ENCODE measurements at regions not wholly inside any gene's neighbourhood (a gene's known extent, or its start where the extent isn't known, plus 50 kb on each side); places are given as distances from the start of the nearest gene placed in this dataset.

- DNase-seq: no peak
These were observed 214.6 kb downstream of the TSN start for GRCh38 chr2:121969766-121970639.

GRCh38 chr2:121972203-121972602 lies 216.8 kb downstream of the TSN start:
- no peak for DNase-seq

DNA sequence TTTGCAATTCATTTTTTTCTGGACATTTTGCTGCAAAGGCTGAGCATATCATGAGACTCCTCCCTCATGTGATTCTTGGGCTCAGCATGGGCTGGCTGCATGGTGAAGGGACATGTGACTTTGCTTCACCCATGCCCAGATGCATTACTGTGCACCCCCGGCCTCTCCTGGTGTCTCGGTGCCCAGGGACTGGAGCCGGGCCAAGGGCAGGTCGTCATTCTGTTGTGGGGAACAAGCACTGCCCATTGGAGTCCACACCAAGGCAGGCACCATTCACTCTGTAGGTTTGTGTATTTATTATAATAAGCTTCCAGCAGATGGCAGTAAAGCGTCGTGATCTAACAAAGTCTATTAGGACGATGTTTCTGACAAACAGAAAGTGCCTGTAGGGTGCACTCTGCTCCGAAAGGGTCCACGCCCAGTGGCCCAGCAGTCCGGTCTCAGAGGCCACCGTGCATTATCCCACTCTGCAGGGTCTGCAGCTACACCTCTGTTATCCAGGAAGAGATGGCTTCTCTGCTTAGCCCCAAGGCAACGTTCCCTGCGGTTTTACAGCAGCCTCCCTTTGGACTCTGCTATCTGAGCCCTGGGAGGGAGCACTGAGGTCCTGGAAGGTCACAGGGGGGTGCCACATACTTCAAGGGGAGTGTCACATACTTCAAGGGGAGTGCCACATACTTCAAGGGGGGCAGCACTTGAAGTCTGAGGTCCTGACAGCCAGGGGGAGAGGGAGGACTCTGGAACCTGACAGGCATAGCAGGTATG lies 219.6 kb downstream of the TSN start:
- DNase-seq: peak; percentile 46

GRCh38 chr2:121976926-121977325 lies 221.5 kb downstream of the TSN start:
- no peak for DNase-seq

DNA sequence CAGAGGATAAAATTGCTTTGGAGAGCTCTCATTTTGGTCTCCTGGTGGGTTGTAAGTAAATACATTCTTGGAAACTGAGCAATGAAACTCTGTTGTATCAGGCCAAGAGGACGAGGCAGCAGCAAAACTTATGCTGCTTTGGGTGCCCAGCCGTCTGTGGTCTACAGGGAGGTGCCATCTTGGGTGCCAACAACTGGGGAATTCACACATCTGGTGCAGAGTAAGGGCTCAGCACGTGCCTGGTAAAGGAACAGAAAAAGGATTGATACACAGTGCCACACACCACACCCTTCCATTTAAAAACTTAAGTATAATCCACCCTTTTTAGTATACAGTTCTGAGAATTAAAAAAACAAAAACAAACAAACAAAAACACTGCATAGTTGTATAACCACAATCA lies 221.9 kb downstream of the TSN start:
- no peak for DNase-seq

DNA sequence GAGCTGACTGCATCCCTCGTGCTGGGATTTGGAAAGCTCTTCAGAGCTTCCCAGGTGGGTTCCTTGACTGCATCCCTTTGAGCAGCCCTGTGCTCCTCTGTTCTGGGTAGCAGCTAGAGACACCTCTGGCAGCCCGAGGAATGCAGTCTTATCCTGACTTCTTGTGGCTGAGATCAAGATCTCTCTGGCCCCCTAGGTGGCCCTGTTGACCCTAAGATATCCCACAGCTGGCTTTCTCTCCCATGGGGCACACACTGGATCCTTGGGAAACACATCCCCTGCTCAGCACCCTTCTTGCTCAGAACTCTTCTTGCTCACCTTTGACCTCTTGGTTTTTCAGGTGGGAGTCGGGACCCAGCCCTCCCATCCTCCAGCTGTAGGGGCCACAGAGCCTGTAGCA lies 237.2 kb downstream of the TSN start:
- no peak for DNase-seq

- no peak for DNase-seq
These were observed 238.2 kb downstream of the TSN start for GRCh38 chr2:121993682-121994081.

- DNase-seq: no peak
These were observed 239.1 kb downstream of the TSN start for GRCh38 chr2:121994238-121995206.

DNA sequence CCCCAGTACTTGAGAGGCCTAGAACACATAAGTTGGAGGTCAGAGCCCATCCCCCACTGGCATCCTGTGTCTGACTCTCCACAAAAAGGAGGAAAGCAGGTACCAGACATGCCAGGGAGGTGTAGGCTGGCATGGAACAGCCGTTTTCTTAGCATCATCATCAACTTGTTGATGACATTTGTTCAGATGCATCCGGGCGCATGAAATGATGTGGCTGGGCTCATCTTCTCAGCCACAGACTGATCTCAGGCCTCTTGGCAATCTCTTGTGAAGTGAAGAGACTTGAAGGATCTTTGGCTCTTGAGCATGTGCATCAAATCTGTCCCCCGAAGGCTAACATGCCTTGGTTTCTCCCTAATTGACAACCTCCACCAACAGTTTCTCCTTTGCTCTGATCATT lies 243.3 kb downstream of the TSN start:
- DNase-seq: no peak

- DNase-seq: no peak
These were observed 243.8 kb downstream of the TSN start for GRCh38 chr2:121999264-121999663.

GRCh38 chr2:122000556-122001340 lies 245.3 kb downstream of the TSN start:
- no peak for DNase-seq

- DNase-seq: no peak
These were observed 246.0 kb downstream of the TSN start for GRCh38 chr2:122001441-122001874.

- no peak for DNase-seq
These were observed 247.9 kb downstream of the TSN start for GRCh38 chr2:122003196-122003940.

GRCh38 chr2:122007126-122007525 lies 251.7 kb downstream of the TSN start:
- DNase-seq: no peak

DNA sequence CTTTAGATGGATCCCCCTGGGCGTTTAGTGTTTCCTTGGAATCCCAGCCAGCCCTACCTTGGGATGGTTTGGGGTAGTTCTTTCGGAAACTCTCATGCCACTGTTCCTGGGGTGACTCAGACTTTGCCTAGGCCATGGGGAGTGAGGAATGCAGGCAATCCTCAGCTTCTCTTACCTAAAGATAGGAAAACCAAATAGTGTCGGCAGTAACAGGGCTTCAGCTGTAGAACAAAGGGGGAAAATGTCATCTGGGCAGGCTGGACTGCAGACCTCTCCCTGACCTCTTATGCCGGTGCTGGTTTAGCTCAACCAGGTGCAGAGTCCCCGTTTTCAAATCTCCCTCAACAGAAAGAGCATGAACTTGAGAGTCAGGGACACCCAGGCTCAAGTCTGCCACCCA lies 252.1 kb downstream of the TSN start:
- no peak for DNase-seq

DNA sequence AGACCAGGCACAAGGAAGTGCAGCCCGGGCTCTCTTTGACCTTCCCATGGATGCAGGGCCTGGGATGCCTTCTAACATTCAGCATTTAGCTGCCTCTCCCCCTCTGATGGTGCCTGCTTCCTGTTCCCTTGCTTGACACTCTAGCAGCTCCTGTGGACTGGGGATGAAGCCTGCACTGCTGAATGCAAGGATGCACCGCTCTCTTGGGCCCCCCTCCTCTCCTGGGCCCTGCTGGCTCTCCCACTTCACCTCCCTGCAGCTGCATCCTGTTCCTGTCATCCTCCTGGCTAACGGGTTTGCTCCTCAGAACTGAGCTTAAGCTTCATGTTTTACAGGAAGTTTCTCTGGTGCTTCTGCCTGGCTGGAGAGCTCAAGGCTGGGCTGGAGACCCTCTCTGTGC lies 254.1 kb downstream of the TSN start:
- no peak for DNase-seq

DNA sequence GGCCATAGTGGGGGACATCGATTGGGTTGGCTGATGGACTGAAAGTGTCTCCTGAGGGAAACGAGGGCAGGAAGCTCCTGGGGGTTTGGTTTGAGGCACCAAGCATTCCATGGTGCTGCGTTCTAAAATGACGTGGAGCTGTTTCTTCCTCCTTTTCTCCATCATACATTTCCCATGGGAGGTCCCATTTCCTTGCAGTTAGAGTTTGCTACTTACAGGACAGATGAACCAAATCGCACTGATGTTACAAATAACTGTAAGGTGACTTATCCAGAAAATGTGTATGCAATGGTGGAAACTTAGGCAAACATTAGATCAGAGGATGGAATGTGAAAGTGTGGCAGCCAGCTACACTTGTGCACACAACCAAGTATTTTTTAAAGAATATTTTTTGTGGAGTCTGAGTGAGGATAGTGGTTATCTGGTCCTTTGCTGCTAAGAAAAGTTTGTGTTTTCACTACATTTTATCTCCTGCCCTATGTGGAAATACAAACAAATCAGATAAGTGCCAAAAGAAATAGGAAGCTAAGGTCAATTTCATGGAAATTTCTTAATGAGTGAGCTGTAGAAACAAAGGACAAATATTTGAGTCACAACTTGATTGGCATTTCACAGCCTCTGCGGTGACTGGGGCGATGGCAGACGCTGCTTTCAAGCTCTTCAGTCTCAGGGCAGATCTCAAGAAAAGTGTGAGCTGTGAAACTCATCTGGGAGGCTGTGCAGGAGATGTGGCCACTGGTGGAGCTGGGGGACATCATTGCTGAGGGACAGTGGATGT lies 256.2 kb downstream of the TSN start:
- DNase-seq: no peak

DNA sequence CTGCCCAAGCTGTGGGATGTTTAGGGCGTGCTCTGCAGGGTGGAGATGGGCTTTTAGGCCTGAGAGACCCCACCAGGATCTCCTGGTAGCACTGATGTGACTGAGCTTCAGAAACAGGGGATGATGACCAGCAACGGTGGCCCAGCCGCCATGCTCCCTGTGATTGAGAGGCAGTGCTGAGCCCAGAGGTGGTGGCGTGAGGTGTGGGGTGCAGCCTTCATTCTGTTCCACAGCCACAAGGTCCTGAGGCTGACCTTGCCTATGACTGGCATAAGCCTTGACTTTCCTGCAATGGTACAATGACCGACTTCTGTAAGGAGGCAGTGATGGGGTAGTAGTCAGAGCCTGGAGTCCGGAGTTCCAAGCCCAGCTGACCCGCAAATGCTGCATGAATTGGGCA lies 263.3 kb downstream of the TSN start:
- no peak for DNase-seq

DNA sequence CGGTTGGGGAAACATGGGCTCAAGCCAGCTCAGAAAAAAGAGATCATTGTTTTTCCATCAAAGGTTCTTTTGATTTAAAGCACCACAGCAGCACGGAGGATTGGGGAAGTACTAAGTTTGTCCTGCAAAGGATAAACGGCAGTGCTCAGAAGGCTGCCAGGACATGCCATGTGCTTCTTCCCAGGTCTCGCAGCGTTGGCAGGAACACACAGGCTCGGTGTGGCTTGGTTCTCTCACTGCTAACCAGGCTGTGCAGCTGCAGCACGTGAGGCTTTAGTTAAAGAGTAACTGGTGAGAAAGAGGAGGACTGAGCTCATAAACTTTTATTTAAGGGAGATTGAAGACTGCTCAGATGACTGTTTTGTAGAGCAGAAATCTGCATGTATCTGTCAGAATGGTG lies 264.3 kb downstream of the TSN start:
- no peak for DNase-seq

DNA sequence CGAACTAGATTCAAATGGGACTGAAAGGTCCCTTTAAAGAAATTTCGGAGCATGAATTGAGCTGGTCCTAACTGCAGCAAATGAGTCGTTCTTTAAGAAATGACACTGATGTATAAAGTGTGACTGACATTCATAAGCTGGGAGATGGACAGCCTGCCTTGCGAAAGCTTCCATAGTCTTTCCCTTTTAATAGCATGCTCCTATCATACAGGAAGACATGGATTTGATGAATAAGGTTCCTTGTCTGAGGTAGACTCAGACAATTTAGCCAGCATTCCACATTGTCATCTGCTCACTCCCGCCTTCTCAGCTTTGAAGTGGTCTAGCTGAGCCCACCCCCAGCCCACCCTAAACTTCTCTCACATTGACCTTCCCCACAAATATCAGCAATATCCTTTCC lies 264.9 kb downstream of the TSN start:
- DNase-seq: no peak

DNA sequence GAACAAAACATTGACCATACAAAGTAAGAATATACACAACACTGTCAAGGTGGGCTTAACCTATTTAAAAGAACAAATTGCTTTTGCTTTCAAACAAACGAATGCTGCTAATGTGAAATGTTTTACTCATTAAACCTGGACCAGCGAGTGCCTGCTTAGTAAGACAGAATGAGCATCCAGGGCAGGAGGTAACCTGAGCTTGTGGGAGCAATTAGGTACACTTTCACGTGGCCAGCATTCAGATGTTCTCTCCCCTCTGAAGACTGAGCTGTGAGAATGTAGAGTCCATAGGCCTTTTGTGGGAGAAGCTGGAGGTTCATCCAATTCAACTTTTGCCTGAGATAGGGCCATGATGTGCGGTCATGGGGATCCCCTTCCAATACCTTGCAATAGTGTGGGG lies 266.5 kb downstream of the TSN start:
- DNase-seq: no peak
